Ishikawa (cell line): ENCODE measurements at regions not wholly inside any gene's neighbourhood (a gene's known extent, or its start where the extent isn't known, plus 50 kb on each side); places are given as distances from the start of the nearest gene placed in this dataset.

Experiments used
- CEBPB ChIP-seq: IDR thresholded peaks from 2 replicates; pipeline ENCODE4 v1.6.1; 2012
- CREB1 ChIP-seq: IDR thresholded peaks from 2 replicates; pipeline ENCODE4 v1.6.1; 2012; ENCODE audit warnings: low read depth
- EGR1 ChIP-seq: IDR thresholded peaks from 2 replicates; pipeline ENCODE4 v1.6.1; 2012
- EP300 ChIP-seq: IDR thresholded peaks from 2 replicates; pipeline ENCODE4 v1.6.1; 2012; ENCODE audit warnings: borderline replicate concordance
- FOXM1 ChIP-seq: IDR thresholded peaks from 2 replicates; pipeline ENCODE4 v1.6.1; 2012; ENCODE audit warnings: low read depth, borderline replicate concordance
- NFIC ChIP-seq: IDR thresholded peaks from 2 replicates; pipeline ENCODE4 v1.6.1; 2012
- RAD21 ChIP-seq: IDR thresholded peaks from 2 replicates; pipeline ENCODE4 v1.6.1; 2012; ENCODE audit warnings: low read depth
- TAF1 ChIP-seq: IDR thresholded peaks from 2 replicates; pipeline ENCODE4 v1.6.1; 2012; ENCODE audit warnings: low read depth, mild to moderate bottlenecking
- TCF12 ChIP-seq: IDR thresholded peaks from 2 replicates; pipeline ENCODE4 v1.6.1; 2012; ENCODE audit warnings: low read depth
- TEAD4 ChIP-seq: IDR thresholded peaks from 2 replicates; pipeline ENCODE4 v1.6.1; 2012
- YY1 ChIP-seq: IDR thresholded peaks from 2 replicates; pipeline ENCODE4 v1.6.1; 2012; ENCODE audit warnings: low read depth
- ZBTB7A ChIP-seq: IDR thresholded peaks from 2 replicates; pipeline ENCODE4 v1.6.1; 2012; ENCODE audit warnings: low read depth
- TF ChIP-seq, protein P1 (sequence below): IDR thresholded peaks from 2 replicates; pipeline ENCODE4 v1.6.1; 2012; ENCODE audit warnings: low read depth, mild to moderate bottlenecking
- TF ChIP-seq, protein P2 (sequence below): IDR thresholded peaks from 2 replicates; pipeline ENCODE4 v1.6.1; 2012
- TF ChIP-seq, protein P3 (sequence below): IDR thresholded peaks from 2 replicates; pipeline ENCODE4 v1.6.1; 2012

GRCh38 chrX:16518131-16518530 is 131.8 kb upstream of the S100G start:
- TF ChIP-seq CREB1 (no peak), RAD21 (no peak)

GRCh38 chrX:16524316-16524715 is 125.6 kb upstream of the S100G start:
- TF ChIP-seq NFIC (no peak), ZBTB7A (no peak)
- TF ChIP-seq, protein P1, sequence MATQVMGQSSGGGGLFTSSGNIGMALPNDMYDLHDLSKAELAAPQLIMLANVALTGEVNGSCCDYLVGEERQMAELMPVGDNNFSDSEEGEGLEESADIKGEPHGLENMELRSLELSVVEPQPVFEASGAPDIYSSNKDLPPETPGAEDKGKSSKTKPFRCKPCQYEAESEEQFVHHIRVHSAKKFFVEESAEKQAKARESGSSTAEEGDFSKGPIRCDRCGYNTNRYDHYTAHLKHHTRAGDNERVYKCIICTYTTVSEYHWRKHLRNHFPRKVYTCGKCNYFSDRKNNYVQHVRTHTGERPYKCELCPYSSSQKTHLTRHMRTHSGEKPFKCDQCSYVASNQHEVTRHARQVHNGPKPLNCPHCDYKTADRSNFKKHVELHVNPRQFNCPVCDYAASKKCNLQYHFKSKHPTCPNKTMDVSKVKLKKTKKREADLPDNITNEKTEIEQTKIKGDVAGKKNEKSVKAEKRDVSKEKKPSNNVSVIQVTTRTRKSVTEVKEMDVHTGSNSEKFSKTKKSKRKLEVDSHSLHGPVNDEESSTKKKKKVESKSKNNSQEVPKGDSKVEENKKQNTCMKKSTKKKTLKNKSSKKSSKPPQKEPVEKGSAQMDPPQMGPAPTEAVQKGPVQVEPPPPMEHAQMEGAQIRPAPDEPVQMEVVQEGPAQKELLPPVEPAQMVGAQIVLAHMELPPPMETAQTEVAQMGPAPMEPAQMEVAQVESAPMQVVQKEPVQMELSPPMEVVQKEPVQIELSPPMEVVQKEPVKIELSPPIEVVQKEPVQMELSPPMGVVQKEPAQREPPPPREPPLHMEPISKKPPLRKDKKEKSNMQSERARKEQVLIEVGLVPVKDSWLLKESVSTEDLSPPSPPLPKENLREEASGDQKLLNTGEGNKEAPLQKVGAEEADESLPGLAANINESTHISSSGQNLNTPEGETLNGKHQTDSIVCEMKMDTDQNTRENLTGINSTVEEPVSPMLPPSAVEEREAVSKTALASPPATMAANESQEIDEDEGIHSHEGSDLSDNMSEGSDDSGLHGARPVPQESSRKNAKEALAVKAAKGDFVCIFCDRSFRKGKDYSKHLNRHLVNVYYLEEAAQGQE, result no peak

- TF ChIP-seq RAD21, result no peak
- TF ChIP-seq CREB1, result no peak
- no peak for TF ChIP-seq EP300
- TF ChIP-seq CEBPB, result no peak
- TF ChIP-seq, protein P2, sequence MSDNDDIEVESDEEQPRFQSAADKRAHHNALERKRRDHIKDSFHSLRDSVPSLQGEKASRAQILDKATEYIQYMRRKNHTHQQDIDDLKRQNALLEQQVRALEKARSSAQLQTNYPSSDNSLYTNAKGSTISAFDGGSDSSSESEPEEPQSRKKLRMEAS, result no peak
- no peak for TF ChIP-seq ZBTB7A
- no peak for TF ChIP-seq EGR1
- no peak for TF ChIP-seq TAF1
- no peak for TF ChIP-seq YY1
- TF ChIP-seq TEAD4, result no peak
- TF ChIP-seq, protein P1, result no peak
- no peak for TF ChIP-seq NFIC
- TF ChIP-seq, protein P3, sequence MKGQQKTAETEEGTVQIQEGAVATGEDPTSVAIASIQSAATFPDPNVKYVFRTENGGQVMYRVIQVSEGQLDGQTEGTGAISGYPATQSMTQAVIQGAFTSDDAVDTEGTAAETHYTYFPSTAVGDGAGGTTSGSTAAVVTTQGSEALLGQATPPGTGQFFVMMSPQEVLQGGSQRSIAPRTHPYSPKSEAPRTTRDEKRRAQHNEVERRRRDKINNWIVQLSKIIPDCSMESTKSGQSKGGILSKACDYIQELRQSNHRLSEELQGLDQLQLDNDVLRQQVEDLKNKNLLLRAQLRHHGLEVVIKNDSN, result no peak
- no peak for TF ChIP-seq TCF12
- TF ChIP-seq FOXM1, result no peak
Measured at GRCh38 chrX:16526003-16526402, 124.0 kb upstream of the S100G start.

- TF ChIP-seq, protein P1, result no peak
- TF ChIP-seq EP300 (no peak), TCF12 (no peak), ZBTB7A (no peak), NFIC (no peak), CREB1 (no peak), RAD21 (no peak)
Measured at GRCh38 chrX:16528620-16529019, 121.3 kb upstream of the S100G start.
